GM18909 (cell line): ENCODE measurements at regions not wholly inside any gene's neighbourhood (a gene's known extent, or its start where the extent isn't known, plus 50 kb on each side); places are given as distances from the start of the nearest gene placed in this dataset.

ENCODE experiments used
- ATAC-seq: cut with Tn5 transposase; IDR thresholded peaks from one replicate; pipeline ENCODE4 v1.9.1; 2021; ENCODE audit warnings: mild to moderate bottlenecking; ENCODE audit not compliant: unreplicated experiment, poor library complexity

- ATAC-seq = no peak
Measured at GRCh38 chr13:91189506-91189905, 158.0 kb upstream of the MIR17HG start.

DNA sequence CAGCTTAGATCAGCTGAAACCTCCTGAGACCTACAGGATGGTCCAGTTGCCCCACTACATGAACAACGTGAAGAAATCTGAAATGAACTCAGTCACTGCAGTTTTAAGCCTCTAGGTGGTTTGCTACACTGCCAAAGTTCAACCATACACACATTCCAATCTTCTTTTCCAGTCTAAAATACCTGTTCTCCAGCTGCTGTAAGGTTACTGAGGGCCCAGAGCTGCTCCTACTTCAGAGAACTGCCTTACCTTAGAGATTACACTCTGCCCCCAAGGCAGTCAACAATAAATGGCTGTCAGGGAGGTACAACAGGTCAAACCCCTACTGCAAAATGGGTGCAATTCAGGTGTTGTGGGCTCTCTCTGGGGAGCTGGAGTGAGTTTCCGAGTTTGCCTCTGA lies 154.1 kb upstream of the MIR17HG start:
- ATAC-seq = no peak

DNA sequence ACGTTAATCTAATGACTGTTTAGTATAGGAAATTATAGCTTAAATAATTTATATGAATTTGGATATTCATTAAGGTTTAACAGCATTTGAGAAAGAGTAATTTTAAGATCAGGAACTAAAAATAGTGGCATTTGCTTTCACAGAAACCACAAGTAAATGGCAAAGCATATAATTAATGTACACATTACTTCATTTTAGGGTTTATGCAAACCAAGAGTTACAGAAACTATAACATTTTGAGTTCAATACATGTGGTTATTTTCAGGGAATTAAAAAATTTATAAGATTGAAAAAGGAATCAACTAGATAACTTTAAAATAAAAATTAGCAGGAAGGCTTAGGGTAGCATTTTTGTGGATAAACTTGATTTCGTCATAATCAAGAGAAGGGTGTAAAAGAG lies 151.7 kb upstream of the MIR17HG start:
- ATAC-seq = no peak

DNA sequence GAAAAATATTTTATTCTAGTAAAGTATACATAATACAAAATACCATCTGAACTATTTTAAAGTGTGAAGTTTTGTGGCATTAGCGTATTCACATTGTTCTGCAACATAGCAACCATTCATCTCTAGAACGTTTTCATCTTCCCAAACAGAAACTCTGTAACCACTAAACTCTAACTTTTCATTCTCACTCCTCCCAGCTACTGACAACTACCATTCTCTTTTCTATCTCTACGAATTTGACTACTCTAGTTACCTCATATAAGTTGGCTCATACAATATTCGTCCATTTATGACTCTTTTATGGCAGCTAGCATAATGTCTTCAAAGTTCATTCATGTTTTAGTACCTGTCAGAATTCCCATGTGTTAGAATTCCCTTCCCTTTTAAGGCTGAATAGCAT lies 150.5 kb upstream of the MIR17HG start:
- no peak for ATAC-seq

- ATAC-seq = no peak
Measured at GRCh38 chr13:91199866-91200265, 147.6 kb upstream of the MIR17HG start.

DNA sequence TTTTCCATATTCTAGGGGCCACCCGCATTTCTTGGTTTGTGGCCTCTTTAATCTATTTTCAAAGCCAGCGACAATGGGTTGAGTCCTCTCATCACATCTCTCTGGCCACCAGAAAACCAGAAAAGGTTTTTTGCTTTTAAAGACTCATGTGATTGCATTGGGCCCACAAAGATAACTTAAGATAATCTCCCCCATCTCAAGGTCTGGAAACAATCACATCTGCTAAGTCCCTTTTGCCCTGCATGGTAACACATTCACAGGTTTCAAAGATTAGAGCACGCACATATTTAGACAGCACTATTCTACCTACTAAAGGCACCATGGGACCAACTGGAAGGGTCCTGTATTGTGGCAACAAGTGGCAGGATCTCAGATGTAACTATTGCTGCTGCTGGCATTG lies 147.0 kb upstream of the MIR17HG start:
- no peak for ATAC-seq

GRCh38 chr13:91203430-91203829 lies 144.1 kb upstream of the MIR17HG start:
- ATAC-seq = no peak

DNA sequence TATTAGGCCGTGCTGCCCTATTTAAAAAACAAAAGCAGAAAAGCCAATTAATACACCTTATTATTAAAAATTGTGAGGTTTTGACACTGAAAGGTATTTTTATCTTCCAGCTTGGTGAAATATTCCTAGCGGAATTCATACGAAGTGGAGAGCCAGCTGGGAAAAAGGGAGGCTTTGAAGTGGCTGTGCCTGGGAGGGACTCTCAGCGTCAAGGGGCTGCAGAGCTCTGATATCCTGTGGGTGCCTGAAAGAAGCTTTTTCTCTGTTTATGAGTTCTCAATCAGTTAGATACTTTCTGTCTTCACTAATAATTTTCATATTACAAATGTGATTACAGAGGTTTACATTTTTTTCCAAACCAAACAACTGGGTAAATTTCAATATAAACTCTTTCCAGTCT lies 140.2 kb upstream of the MIR17HG start:
- no peak for ATAC-seq

DNA sequence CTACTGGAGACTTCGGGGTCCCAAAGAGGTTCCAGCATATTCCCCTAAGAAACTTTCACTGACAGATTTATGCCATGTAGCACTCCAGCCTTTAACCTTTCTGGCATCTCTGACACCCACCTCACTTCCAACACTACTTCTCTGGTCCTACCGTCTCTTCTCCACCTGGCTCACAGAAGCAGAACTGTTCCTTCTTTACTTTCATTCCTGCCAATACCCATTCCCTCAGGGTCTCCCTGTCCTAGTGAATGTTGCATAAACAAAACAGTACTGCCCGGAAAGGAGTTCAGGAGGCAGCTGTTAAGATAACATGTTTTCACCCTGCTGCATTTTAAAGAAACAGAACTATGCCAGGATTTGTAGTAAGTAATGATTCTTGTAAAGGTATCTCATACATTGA lies 136.0 kb upstream of the MIR17HG start:
- ATAC-seq = no peak

DNA sequence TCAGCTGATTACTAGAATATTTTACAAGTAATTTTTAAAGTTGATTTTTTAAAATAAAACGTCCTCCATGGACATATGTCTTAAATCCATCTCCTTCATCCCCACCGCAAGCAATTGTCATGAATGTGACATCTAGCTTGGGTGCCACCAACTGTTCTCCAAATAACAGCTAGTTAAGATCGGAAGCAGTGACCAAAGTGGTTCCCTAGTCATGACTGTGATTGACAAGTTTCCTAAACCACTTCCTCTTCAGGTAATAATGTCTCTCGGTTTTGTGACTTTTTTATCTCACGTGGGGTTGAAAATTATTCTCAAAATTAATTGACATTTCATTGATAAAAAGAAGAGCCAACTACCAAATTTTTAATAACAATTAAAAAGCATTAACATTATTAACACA lies 135.3 kb upstream of the MIR17HG start:
- ATAC-seq = peak; percentile 59

DNA sequence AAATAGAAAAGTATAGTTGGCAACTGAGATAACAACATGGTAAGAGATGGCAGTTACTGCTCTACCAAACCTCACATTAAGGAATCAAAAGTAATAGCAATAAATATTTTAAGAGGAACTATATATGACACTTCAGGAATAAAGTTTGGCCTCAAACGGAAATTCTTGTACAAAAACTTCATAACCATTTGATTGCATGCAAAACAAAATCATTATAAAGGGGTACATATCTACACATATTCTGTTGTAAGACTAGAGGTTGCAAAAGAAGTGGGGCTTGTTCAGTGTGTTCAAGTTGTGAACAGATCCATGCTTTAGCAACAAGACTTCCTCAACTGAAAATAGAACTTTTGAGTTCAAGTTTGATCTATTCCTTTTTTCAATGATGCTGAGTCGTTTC lies 133.5 kb upstream of the MIR17HG start:
- no peak for ATAC-seq

- no peak for ATAC-seq
Measured at GRCh38 chr13:91216928-91217700, 130.4 kb upstream of the MIR17HG start.

DNA sequence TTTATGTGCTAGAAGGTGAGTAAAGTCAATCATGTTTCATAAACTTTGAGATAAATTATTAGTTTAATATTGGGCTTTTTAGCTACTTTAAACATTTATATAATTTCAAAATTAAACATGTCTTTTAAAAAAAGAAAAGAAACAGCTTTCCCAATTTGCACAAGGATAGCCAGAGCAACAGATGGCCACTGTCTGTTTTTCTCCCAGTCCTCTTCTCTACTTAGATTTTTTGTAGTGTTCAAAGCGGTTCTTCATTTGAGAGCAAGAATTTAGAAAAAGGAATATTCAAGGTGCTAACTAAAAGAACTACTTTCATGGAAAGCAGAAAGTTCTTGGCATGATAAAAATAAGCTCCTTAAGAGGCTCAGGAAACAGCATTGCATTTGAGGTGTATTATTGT lies 128.3 kb upstream of the MIR17HG start:
- no peak for ATAC-seq

- no peak for ATAC-seq
Measured at GRCh38 chr13:91220872-91221271, 126.6 kb upstream of the MIR17HG start.

- no peak for ATAC-seq
Measured at GRCh38 chr13:91228108-91228507, 119.4 kb upstream of the MIR17HG start.

DNA sequence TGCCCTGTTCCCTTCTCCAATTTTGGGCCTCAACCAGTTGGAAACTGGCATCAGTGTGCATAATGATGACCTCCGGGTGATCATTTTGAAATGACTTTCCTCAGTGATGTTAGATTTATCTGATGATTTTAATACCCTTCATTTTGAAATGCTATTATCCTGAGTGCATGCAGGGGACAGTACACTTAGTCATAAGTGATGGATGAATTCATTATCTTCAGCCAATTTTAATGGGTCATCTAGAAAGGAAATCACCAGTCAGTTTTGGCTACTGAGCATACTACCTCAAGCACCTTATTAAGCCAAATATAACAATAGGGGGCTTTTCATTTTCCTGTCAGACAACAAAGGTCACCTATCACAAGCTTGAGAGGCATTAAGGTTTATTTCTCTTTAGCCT lies 118.5 kb upstream of the MIR17HG start:
- ATAC-seq = no peak

DNA sequence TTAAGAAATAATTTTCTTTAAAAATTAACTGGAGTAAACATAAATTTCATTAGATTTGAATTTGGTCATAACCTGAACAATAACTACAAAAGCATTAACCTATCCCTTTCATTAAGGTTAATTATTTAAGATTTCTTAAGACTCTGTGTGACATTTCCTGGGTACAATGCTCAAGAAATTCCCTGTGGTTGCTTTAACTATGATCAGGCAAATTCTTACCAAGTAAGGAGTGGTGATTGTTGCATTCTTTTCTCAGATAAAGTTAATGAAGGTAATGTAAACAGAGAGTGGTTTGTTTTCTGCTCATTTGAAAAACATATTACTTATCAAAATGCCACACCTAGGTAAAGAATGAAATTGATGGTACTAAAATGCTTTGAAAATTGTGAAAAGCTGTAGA lies 114.8 kb upstream of the MIR17HG start:
- ATAC-seq = no peak

GRCh38 chr13:91233291-91233690 lies 114.2 kb upstream of the MIR17HG start:
- ATAC-seq = no peak

DNA sequence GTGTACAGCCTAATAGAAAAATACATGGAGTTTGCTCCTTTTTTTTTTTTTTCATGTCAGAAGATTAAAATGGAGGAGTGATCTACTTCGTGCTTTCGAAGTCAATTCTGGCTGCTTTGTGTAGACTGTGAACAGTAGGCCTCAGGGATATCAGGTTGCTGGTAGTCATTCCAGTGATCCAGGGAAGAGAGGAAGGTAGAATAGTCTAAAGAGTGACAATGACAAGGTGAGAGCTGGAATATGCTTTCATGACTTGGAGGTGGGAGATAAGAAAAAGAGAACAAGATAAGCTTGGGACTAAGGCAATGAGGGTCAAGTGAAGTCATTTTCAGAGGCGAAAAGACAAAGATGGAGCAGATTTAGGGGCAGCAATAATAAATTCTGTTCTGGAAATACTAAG lies 111.3 kb upstream of the MIR17HG start:
- ATAC-seq = no peak

GRCh38 chr13:91236921-91237320 lies 110.6 kb upstream of the MIR17HG start:
- no peak for ATAC-seq

GRCh38 chr13:91238036-91238435 lies 109.5 kb upstream of the MIR17HG start:
- no peak for ATAC-seq

GRCh38 chr13:91240341-91240740 lies 107.1 kb upstream of the MIR17HG start:
- ATAC-seq = no peak
